HG03432 (cell line): ENCODE measurements at regions not wholly inside any gene's neighbourhood (a gene's known extent, or its start where the extent isn't known, plus 50 kb on each side); places are given as distances from the start of the nearest gene placed in this dataset.

Experiments
- ATAC-seq: cut with Tn5 transposase; IDR thresholded peaks from one replicate; pipeline ENCODE4 v1.9.1; 2021; ENCODE audit warnings: mild to moderate bottlenecking, moderate library complexity; ENCODE audit not compliant: unreplicated experiment

- no peak for ATAC-seq
Observed at GRCh38 chr18:61677435-61677970, 215.3 kb downstream of the RNF152 start.

GRCh38 chr18:61676773-61677434, 215.9 kb downstream of the RNF152 start:
- no peak for ATAC-seq

- ATAC-seq = no peak
Observed at GRCh38 chr18:61669320-61669719, 223.5 kb downstream of the RNF152 start.

- ATAC-seq = no peak
Observed at GRCh38 chr18:61666876-61667590, 225.8 kb downstream of the RNF152 start.

- ATAC-seq = no peak
Observed at GRCh38 chr18:61664419-61665084, 228.3 kb downstream of the RNF152 start.

GRCh38 chr18:61662726-61663125, 230.1 kb downstream of the RNF152 start:
- ATAC-seq = no peak

GRCh38 chr18:61658431-61658830, 234.4 kb downstream of the RNF152 start:
- no peak for ATAC-seq

GRCh38 chr18:61657066-61657732, 235.6 kb downstream of the RNF152 start:
- no peak for ATAC-seq

GRCh38 chr18:61655630-61656029, 237.2 kb downstream of the RNF152 start:
- no peak for ATAC-seq

- no peak for ATAC-seq
Observed at GRCh38 chr18:61653823-61654551, 238.8 kb downstream of the RNF152 start.

- no peak for ATAC-seq
Observed at GRCh38 chr18:61651880-61652268, 240.9 kb downstream of the RNF152 start.

GRCh38 chr18:61651145-61651879, 241.5 kb downstream of the RNF152 start:
- ATAC-seq = no peak

- no peak for ATAC-seq
Observed at GRCh38 chr18:61643884-61644647, 248.7 kb downstream of the RNF152 start.

- ATAC-seq = no peak
Observed at GRCh38 chr18:61639886-61640285, 252.9 kb downstream of the RNF152 start.

- ATAC-seq = no peak
Observed at GRCh38 chr18:61637905-61638595, 254.8 kb downstream of the RNF152 start.

- ATAC-seq = no peak
Observed at GRCh38 chr18:61637319-61637718, 255.5 kb downstream of the RNF152 start.

- peak; percentile 67 for ATAC-seq
Observed at GRCh38 chr18:61635901-61636528, 256.8 kb downstream of the RNF152 start.

GRCh38 chr18:61628085-61628484, 264.7 kb downstream of the RNF152 start:
- ATAC-seq = no peak
